ENCODE measurements at regions not wholly inside any gene's neighbourhood (a gene's known extent, or its start where the extent isn't known, plus 50 kb on each side); places are given as distances from the start of the nearest gene placed in this dataset.

GRCh38 chr18:35837922-35838496 is 134.5 kb upstream of the RMP24 start:
- TF ChIP-seq CTCF (IDR thresholded peaks at IDR 0.05) (no peak), EZH2 (IDR thresholded peaks at IDR 0.05; ENCODE audit: borderline replicate concordance, insufficient read depth, low read depth, low read length, poor library complexity, severe bottlenecking) (no peak)

Data from B cell (primary cell).